Neural progenitor cell (in vitro differentiated cells): ENCODE measurements at regions not wholly inside any gene's neighbourhood (a gene's known extent, or its start where the extent isn't known, plus 50 kb on each side); places are given as distances from the start of the nearest gene placed in this dataset.

Experiments
- DNase-seq: peaks from one replicate; pipeline ENCODE4 v3.0.0-alpha.2; 2016; ENCODE audit warnings: low spot score
- H2AFZ ChIP-seq: fragments of 200-600 bp; sonication (generic); replicated peaks from 2 replicates; pipeline ENCODE4 v1.6.1; 2016; ENCODE audit warnings: antibody characterized with exemption
- H3F3A ChIP-seq: fragments of 200-600 bp; sonication (generic); 2 replicates; pipeline ENCODE4 v1.6.1; 2016; ENCODE audit warnings: antibody characterized with exemption, low read depth
- H3K27ac ChIP-seq: fragments of 200-600 bp; sonication (generic); 2 replicates; pipeline ENCODE4 v1.5.1; 2016; ENCODE audit warnings: mild to moderate bottlenecking
- H3K27me3 ChIP-seq: fragments of 200-600 bp; sonication (generic); 2 replicates; pipeline ENCODE4 v1.6.1; 2016; ENCODE audit warnings: mild to moderate bottlenecking, moderate library complexity
- H3K36me3 ChIP-seq: fragments of 200-600 bp; sonication (generic); 2 replicates; pipeline ENCODE4 v1.5.1; 2016
- H3K4me1 ChIP-seq: fragments of 200-600 bp; sonication (generic); 2 replicates; pipeline ENCODE4 v1.6.1; 2016; ENCODE audit warnings: mixed run types
- H3K4me2 ChIP-seq: fragments of 200-600 bp; sonication (generic); 2 replicates; pipeline ENCODE4 v1.6.1; 2016
- H3K4me3 ChIP-seq: fragments of 200-600 bp; sonication (generic); 2 replicates; pipeline ENCODE4 v1.5.1; 2016
- H3K79me2 ChIP-seq: fragments of 200-600 bp; sonication (generic); 2 replicates; pipeline ENCODE4 v1.6.1; 2016; ENCODE audit warnings: low read depth
- H3K9ac ChIP-seq: fragments of 200-600 bp; sonication (generic); 2 replicates; pipeline ENCODE4 v1.6.1; 2016
- H3K9me3 ChIP-seq: fragments of 200-600 bp; sonication (generic); 2 replicates; pipeline ENCODE4 v1.5.1; 2016; ENCODE audit warnings: low read depth
- H4K20me1 ChIP-seq: fragments of 200-600 bp; sonication (generic); 2 replicates; pipeline ENCODE4 v1.6.1; 2016; ENCODE audit warnings: low read depth
- H3K27ac Mint-ChIP-seq: 3 replicates; pipeline ENCODE4 v1.8.0; 2021; ENCODE audit warnings: mixed read lengths
- H3K27me3 Mint-ChIP-seq: 2 replicates; pipeline ENCODE4 v1.8.0; 2022; ENCODE audit warnings: low read depth, mild to moderate bottlenecking, inconsistent platforms, moderate library complexity, mixed read lengths; ENCODE audit not compliant: insufficient read depth
- H3K36me3 Mint-ChIP-seq: 3 replicates; pipeline ENCODE4 v1.8.0; 2021; ENCODE audit warnings: mixed read lengths
- H3K4me1 Mint-ChIP-seq: 3 replicates; pipeline ENCODE4 v1.8.0; 2021; ENCODE audit warnings: mixed read lengths
- H3K4me3 Mint-ChIP-seq: 3 replicates; pipeline ENCODE4 v1.8.0; 2021; ENCODE audit warnings: mild to moderate bottlenecking, moderate library complexity, mixed read lengths
- H3K9me3 Mint-ChIP-seq: 3 replicates; pipeline ENCODE4 v1.8.0; 2020; ENCODE audit warnings: mixed read lengths
- EZH2 ChIP-seq: fragments of 200-600 bp; sonication (generic); IDR thresholded peaks from 2 replicates; pipeline ENCODE4 v1.6.1; 2017; ENCODE audit warnings: antibody characterized with exemption, mild to moderate bottlenecking, moderate library complexity
- EZH2phosphoT487 ChIP-seq: fragments of 200-600 bp; sonication (generic); IDR thresholded peaks from 2 replicates; pipeline ENCODE4 v1.6.1; 2017; ENCODE audit warnings: antibody characterized with exemption
- TF ChIP-seq, protein P1 (sequence below): fragments of 200-600 bp; sonication (generic); IDR thresholded peaks from 2 replicates; pipeline ENCODE4 v1.5.1; 2017; ENCODE audit warnings: antibody characterized with exemption, mild to moderate bottlenecking

DNA sequence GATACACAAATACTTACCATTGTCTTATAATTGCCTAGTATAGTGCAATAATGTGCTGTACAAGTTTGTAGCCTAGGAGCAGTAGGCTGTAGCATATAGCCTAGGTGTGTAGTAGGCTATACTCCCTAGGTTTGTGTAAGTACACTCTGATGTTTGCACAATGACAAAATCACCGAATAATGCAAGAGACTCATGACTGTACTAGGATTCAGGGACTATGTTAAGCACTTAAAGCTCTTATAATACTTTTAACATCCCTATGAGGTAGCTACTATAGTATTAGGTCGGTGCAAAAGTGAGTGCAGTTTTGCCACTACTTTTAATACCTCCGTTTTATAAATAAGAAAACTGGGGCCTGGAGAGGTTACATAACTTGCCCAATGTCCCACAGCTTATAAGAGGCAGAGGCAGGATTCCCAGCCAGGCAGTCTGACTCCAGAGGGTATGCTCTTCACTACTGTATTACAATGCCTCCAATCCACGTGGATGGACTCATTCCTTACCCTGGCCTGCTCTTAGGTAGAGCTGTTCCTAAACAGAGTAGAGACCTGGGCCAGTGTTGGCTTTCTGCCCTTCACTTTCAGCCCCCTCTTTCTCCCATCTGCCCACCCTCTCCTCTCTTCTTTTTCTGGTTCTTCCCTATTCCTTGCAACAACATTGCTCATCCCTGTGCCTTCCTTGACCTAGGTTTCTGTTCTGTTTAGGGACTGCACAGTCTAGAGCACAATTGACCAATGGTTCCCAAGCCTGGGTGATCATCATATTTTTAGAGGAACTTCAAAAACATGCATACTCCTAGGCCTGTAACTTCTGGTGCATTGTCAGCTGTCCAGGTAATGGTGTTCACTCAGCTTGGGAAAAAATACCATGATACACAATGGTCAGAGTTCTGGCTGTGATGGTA lies 114.0 kb downstream of the CARTPT start:
- Mint-ChIP-seq H3K36me3 (no peaks in the 10 kb centered on the region), H3K27me3 (no peaks in the 10 kb centered on the region)

DNA sequence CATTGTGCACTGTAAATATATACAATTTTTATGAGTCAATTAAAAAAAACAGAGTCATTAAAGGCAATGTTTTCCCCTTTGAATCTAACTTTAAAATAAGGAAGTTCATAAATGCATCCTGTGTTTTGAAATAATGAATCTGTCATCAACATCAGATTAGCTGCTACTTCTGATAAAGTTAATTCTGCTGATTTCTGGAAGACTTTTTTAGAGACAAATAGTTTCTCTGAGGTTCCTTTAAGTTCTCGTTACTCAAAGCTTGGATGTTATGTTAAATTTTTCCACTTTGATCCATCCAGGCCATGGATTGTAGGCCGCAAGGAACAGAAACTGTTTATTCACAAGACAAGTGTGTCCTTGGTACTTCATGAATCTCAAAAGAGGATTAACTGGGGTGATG lies 115.5 kb downstream of the CARTPT start:
- H3K36me3 Mint-ChIP-seq: no peaks in the 10 kb centered on the region
- H3K4me1 ChIP-seq: no peaks in the 10 kb centered on the region
- H2AFZ ChIP-seq: no peak overlapping the region
- no peak for DNase-seq
- no peaks in the 10 kb centered on the region for H3F3A ChIP-seq
- H3K9me3 ChIP-seq: no peaks in the 10 kb centered on the region
- no peak overlapping the region for H3K4me2 ChIP-seq
- H3K27me3 ChIP-seq: no peaks in the 10 kb centered on the region
- no peaks in the 10 kb centered on the region for H3K27me3 Mint-ChIP-seq
- no peaks in the 10 kb centered on the region for H3K36me3 ChIP-seq
- no peaks in the 10 kb centered on the region for H4K20me1 ChIP-seq
- no peak overlapping the region for H3K27ac ChIP-seq
- H3K9me3 Mint-ChIP-seq: no peaks in the 10 kb centered on the region
- peaks cover 12% of the 10 kb centered on the region for H3K4me1 Mint-ChIP-seq
- no peak overlapping the region for H3K27ac Mint-ChIP-seq
- H3K4me3 ChIP-seq: no peak overlapping the region
- no peaks in the 10 kb centered on the region for H3K79me2 ChIP-seq
- TF ChIP-seq EZH2phosphoT487 (no peak), EZH2 (no peak)
- TF ChIP-seq, protein P1, sequence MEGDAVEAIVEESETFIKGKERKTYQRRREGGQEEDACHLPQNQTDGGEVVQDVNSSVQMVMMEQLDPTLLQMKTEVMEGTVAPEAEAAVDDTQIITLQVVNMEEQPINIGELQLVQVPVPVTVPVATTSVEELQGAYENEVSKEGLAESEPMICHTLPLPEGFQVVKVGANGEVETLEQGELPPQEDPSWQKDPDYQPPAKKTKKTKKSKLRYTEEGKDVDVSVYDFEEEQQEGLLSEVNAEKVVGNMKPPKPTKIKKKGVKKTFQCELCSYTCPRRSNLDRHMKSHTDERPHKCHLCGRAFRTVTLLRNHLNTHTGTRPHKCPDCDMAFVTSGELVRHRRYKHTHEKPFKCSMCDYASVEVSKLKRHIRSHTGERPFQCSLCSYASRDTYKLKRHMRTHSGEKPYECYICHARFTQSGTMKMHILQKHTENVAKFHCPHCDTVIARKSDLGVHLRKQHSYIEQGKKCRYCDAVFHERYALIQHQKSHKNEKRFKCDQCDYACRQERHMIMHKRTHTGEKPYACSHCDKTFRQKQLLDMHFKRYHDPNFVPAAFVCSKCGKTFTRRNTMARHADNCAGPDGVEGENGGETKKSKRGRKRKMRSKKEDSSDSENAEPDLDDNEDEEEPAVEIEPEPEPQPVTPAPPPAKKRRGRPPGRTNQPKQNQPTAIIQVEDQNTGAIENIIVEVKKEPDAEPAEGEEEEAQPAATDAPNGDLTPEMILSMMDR: no peak
- no peak overlapping the region for H3K4me3 Mint-ChIP-seq
- no peak overlapping the region for H3K9ac ChIP-seq

More for the DNA sequence above, 114.0 kb downstream of the CARTPT start:
- no peak for TF ChIP-seq EZH2phosphoT487
- TF ChIP-seq, protein P1: no peak
- no peaks in the 10 kb centered on the region for H3K4me1 ChIP-seq
- H3K36me3 ChIP-seq: no peaks in the 10 kb centered on the region
- Mint-ChIP-seq H3K27ac (no peak overlapping the region), H3K4me3 (no peak overlapping the region), H3K4me1 (peaks cover 3% of the 10 kb centered on the region), H3K9me3 (peaks cover 4% of the 10 kb centered on the region)
- H3K27ac ChIP-seq: no peak overlapping the region
- H3F3A ChIP-seq: no peaks in the 10 kb centered on the region
- no peaks in the 10 kb centered on the region for H3K27me3 ChIP-seq
- no peak for DNase-seq
- H4K20me1 ChIP-seq: no peaks in the 10 kb centered on the region
- no peak overlapping the region for H3K4me3 ChIP-seq
- no peaks in the 10 kb centered on the region for H3K79me2 ChIP-seq
- no peak overlapping the region for H3K9ac ChIP-seq
- no peak overlapping the region for H3K4me2 ChIP-seq
- no peak overlapping the region for H2AFZ ChIP-seq
- no peaks in the 10 kb centered on the region for H3K9me3 ChIP-seq

DNA sequence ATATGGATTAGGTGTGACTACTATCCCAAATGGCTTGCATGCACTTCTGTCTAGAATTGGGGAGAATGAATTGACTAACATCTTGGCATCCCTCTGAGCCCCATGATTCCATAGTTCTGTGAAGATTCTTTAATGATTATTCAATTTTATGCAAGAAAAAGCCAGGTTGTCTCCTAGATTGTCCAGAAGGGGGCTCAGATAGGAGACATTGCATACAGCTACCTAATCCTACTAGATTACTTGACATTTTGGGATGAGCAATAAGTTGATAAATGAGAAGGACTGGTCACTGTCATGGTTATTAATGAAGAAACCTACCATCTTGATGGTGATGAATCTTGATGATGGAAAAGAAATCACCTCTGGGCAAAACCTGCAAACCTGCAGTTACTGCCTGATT lies 117.0 kb downstream of the CARTPT start:
- Mint-ChIP-seq H3K9me3 (no peaks in the 10 kb centered on the region), H3K27me3 (no peaks in the 10 kb centered on the region), H3K27ac (no peak overlapping the region), H3K36me3 (no peaks in the 10 kb centered on the region), H3K4me1 (peaks cover 13% of the 10 kb centered on the region), H3K4me3 (no peak overlapping the region)
- no peaks in the 10 kb centered on the region for H3K79me2 ChIP-seq
- H3K4me3 ChIP-seq: no peak overlapping the region
- H3K4me2 ChIP-seq: no peak overlapping the region
- no peaks in the 10 kb centered on the region for H3K9me3 ChIP-seq
- no peak for DNase-seq
- no peaks in the 10 kb centered on the region for H4K20me1 ChIP-seq
- H3K27me3 ChIP-seq: no peaks in the 10 kb centered on the region
- no peaks in the 10 kb centered on the region for H3F3A ChIP-seq
- H3K4me1 ChIP-seq: no peaks in the 10 kb centered on the region
- no peak overlapping the region for H3K27ac ChIP-seq
- no peak overlapping the region for H3K9ac ChIP-seq
- no peaks in the 10 kb centered on the region for H3K36me3 ChIP-seq
- TF ChIP-seq, protein P1: peak; percentile 32
- no peak for TF ChIP-seq EZH2
- no peak overlapping the region for H2AFZ ChIP-seq
